ENCODE measurements at regions not wholly inside any gene's neighbourhood (a gene's known extent, or its start where the extent isn't known, plus 50 kb on each side); places are given as distances from the start of the nearest gene placed in this dataset.
"Not testable (repeated sequence)": the region's sequence is repeated elsewhere in the genome, so short reads cannot be mapped to it uniquely, and the experiment has no call there.

- Histone ChIP-seq H3K4me3 (replicated peaks in 1 of 3; ENCODE audit: insufficient read depth in 1 of 3, low read depth in 1 of 3, low read length in 3 of 3) (no peak overlapping the region), H3K4me1 (ENCODE audit: control insufficient read depth, extremely low read depth, insufficient read depth, low read length) (no peaks in the 10 kb centered on the region), H4K20me1 (replicated peaks; ENCODE audit: control insufficient read depth, extremely low read depth, insufficient read depth, low read length) (no peaks in the 10 kb centered on the region), H3K9me1 (replicated peaks; ENCODE audit: control insufficient read depth, extremely low read depth, insufficient read depth, low read length) (no peaks in the 10 kb centered on the region), H3K27ac (ENCODE audit: insufficient read depth, low read depth, low read length) (no peak overlapping the region), H3K27me3 (ENCODE audit: control insufficient read depth in 2 of 2, insufficient read depth in 2 of 2, low read length in 2 of 2) (no peaks in the 10 kb centered on the region), H3K9me3 (replicated peaks; ENCODE audit: control insufficient read depth, insufficient read depth, low read length) (no peaks in the 10 kb centered on the region), H2AFZ (ENCODE audit: low read depth, low read length) (no peak overlapping the region), H3K9ac (replicated peaks; ENCODE audit: extremely low read depth, insufficient read depth, low read length) (no peak overlapping the region), H3K36me3 (ENCODE audit: control insufficient read depth in 2 of 2, extremely low read depth in 1 of 2, insufficient read depth in 2 of 2, low read length in 2 of 2) (no peaks in the 10 kb centered on the region), H3K79me2 (ENCODE audit: control insufficient read depth, insufficient read depth, low read length) (no peaks in the 10 kb centered on the region), H3K4me2 (ENCODE audit: insufficient read depth, low read length) (no peak overlapping the region)
- CTCF ChIA-PET: no interaction called here
- FAIRE-seq: no peak
- intact Hi-C loops (cut with micrococcal nuclease) (no loop called here), dilution Hi-C loops (cut with MboI; ENCODE audit: extremely low pct_ligation_motif_present, low sequenced_read_pairs) (no loop called here)
- DNase-seq (ENCODE audit: low read depth, low spot score): no peak
- no TSS peak for BruUV-seq (replicated peaks)
- POLR2A ChIA-PET: no interaction called here
- no peak for TF ChIP-seq MAX (IDR thresholded peaks at IDR 0.05; ENCODE audit: insufficient read depth, insufficient read length)
- TF ChIP-seq MYC (IDR thresholded peaks at IDR 0.05; ENCODE audit: low read depth, low read length): no peak
Measured at GRCh38 chr14:85853996-85854526, 324.1 kb downstream of the FLRT2 start.

DNA sequence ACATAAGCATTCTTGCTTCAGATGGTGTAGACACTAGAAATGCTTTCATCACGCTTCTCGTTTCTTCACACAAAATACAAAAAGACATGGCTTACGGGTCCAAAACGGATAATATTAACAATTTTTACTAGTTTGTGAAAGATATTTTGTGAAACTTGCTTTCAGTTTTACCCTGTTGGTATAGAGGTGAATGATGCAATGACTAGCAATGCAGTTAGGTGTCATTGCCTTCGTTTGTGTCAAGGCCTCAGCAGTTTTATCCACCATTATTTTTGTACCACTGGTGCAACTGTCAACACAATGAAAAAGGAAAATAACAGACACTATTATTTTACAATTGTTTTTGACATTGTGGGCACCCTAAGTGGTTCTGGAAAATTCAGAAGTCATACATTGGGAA lies 323.0 kb downstream of the FLRT2 start:
- CTCF ChIA-PET: no interaction called here
- Histone ChIP-seq H4K20me1 (replicated peaks; ENCODE audit: control insufficient read depth, extremely low read depth, insufficient read depth, low read length) (no peaks in the 10 kb centered on the region), H3K4me2 (ENCODE audit: insufficient read depth, low read length) (no peak overlapping the region), H3K9me1 (replicated peaks; ENCODE audit: control insufficient read depth, extremely low read depth, insufficient read depth, low read length) (no peaks in the 10 kb centered on the region), H3K4me1 (ENCODE audit: control insufficient read depth, extremely low read depth, insufficient read depth, low read length) (no peaks in the 10 kb centered on the region), H3K4me3 (replicated peaks in 1 of 3; ENCODE audit: insufficient read depth in 1 of 3, low read depth in 1 of 3, low read length in 3 of 3) (no peak overlapping the region), H3K27me3 (ENCODE audit: control insufficient read depth in 2 of 2, insufficient read depth in 2 of 2, low read length in 2 of 2) (no peaks in the 10 kb centered on the region), H3K79me2 (ENCODE audit: control insufficient read depth, insufficient read depth, low read length) (no peaks in the 10 kb centered on the region), H3K27ac (ENCODE audit: insufficient read depth, low read depth, low read length) (no peak overlapping the region), H3K9me3 (replicated peaks; ENCODE audit: control insufficient read depth, insufficient read depth, low read length) (no peaks in the 10 kb centered on the region), H3K36me3 (ENCODE audit: control insufficient read depth in 2 of 2, extremely low read depth in 1 of 2, insufficient read depth in 2 of 2, low read length in 2 of 2) (no peaks in the 10 kb centered on the region), H2AFZ (ENCODE audit: low read depth, low read length) (no peak overlapping the region), H3K9ac (replicated peaks; ENCODE audit: extremely low read depth, insufficient read depth, low read length) (no peak overlapping the region)
- DNase-seq (ENCODE audit: low read depth, low spot score) (no peak), FAIRE-seq (no peak)
- BruUV-seq (replicated peaks): no TSS peak
- dilution Hi-C loops (cut with MboI; ENCODE audit: extremely low pct_ligation_motif_present, low sequenced_read_pairs): no loop called here
- TF ChIP-seq POLR2A (IDR thresholded peaks at IDR 0.05; ENCODE audit: low read depth, low read length) (no peak), POLR2AphosphoS5 (IDR thresholded peaks at IDR 0.05; ENCODE audit: insufficient read depth, low read depth, low read length) (no peak), FOS (IDR thresholded peaks at IDR 0.05; ENCODE audit: borderline replicate concordance, insufficient read depth, low read length) (no peak), GATA2 (IDR thresholded peaks at IDR 0.05; ENCODE audit: insufficient read depth, insufficient read length, low read depth, low read length) (no peak), MYC (IDR thresholded peaks at IDR 0.05; ENCODE audit: low read depth, low read length) (no peak), MAX (IDR thresholded peaks at IDR 0.05; ENCODE audit: insufficient read depth, insufficient read length) (no peak), JUN (IDR thresholded peaks at IDR 0.05; ENCODE audit: borderline replicate concordance, insufficient read depth, insufficient read length, low read depth) (no peak), EZH2 (IDR thresholded peaks at IDR 0.05; ENCODE audit: borderline replicate concordance, low read depth, low read length, severe bottlenecking) (no peak)
- TF ChIP-seq, protein P1, sequence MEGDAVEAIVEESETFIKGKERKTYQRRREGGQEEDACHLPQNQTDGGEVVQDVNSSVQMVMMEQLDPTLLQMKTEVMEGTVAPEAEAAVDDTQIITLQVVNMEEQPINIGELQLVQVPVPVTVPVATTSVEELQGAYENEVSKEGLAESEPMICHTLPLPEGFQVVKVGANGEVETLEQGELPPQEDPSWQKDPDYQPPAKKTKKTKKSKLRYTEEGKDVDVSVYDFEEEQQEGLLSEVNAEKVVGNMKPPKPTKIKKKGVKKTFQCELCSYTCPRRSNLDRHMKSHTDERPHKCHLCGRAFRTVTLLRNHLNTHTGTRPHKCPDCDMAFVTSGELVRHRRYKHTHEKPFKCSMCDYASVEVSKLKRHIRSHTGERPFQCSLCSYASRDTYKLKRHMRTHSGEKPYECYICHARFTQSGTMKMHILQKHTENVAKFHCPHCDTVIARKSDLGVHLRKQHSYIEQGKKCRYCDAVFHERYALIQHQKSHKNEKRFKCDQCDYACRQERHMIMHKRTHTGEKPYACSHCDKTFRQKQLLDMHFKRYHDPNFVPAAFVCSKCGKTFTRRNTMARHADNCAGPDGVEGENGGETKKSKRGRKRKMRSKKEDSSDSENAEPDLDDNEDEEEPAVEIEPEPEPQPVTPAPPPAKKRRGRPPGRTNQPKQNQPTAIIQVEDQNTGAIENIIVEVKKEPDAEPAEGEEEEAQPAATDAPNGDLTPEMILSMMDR (IDR thresholded peaks at IDR 0.05; ENCODE audit: extremely low read depth in 1 of 2, insufficient read depth in 1 of 2, low read depth in 1 of 2, low read length in 2 of 2): no peak
- intact Hi-C loops (cut with micrococcal nuclease): no loop called here
- POLR2A ChIA-PET: no interaction called here

GRCh38 chr14:85852123-85852522 lies 322.2 kb downstream of the FLRT2 start:
- FAIRE-seq; H3K27ac ChIP-seq (ENCODE audit: insufficient read depth, low read depth, low read length); BruUV-seq (replicated peaks); intact Hi-C loops (cut with micrococcal nuclease); H3K79me2 ChIP-seq (ENCODE audit: control insufficient read depth, insufficient read depth, low read length); H3K36me3 ChIP-seq (ENCODE audit: control insufficient read depth in 2 of 2, extremely low read depth in 1 of 2, insufficient read depth in 2 of 2, low read length in 2 of 2); H3K4me2 ChIP-seq (ENCODE audit: insufficient read depth, low read length); CTCF ChIA-PET; DNase-seq (ENCODE audit: low read depth, low spot score); H4K20me1 ChIP-seq (replicated peaks; ENCODE audit: control insufficient read depth, extremely low read depth, insufficient read depth, low read length); H3K27me3 ChIP-seq (ENCODE audit: control insufficient read depth in 2 of 2, insufficient read depth in 2 of 2, low read length in 2 of 2); dilution Hi-C loops (cut with MboI; ENCODE audit: extremely low pct_ligation_motif_present, low sequenced_read_pairs); H3K4me1 ChIP-seq (ENCODE audit: control insufficient read depth, extremely low read depth, insufficient read depth, low read length); POLR2A ChIA-PET; H2AFZ ChIP-seq (ENCODE audit: low read depth, low read length); H3K4me3 ChIP-seq (replicated peaks in 1 of 3; ENCODE audit: insufficient read depth in 1 of 3, low read depth in 1 of 3, low read length in 3 of 3); H3K9me3 ChIP-seq (replicated peaks; ENCODE audit: control insufficient read depth, insufficient read depth, low read length); H3K9me1 ChIP-seq (replicated peaks; ENCODE audit: control insufficient read depth, extremely low read depth, insufficient read depth, low read length); H3K9ac ChIP-seq (replicated peaks; ENCODE audit: extremely low read depth, insufficient read depth, low read length): not testable (repeated sequence)
